HuH-7 (cell line): ENCODE measurements at regions not wholly inside any gene's neighbourhood (a gene's known extent, or its start where the extent isn't known, plus 50 kb on each side); places are given as distances from the start of the nearest gene placed in this dataset.

Experiments used
- DNase-seq: peaks from one replicate; pipeline ENCODE4 v3.0.0; 2011; ENCODE audit warnings: low spot score

- DNase-seq = no peak
Measured at GRCh38 chr11:130776061-130776419, 140.2 kb downstream of the SNX19 start.

DNA sequence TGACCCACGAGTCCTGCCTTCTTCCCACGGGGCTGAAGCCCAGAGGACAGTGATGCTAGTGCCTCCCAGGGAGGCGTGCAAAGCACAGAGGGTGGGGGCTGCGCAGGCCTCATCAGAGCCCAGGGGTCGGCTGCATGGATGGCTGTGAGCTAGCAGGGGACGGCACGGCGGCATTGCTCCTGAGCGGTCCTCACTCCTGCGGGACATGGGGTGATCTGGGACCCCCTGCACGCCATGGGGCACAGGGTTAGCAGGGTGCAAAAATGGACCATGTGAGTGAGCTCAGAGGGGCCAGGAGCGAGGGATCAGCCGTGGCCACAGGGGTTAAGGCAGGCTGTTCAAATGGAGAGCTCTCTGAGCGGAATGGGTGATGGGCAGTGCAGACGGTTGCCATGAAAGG, 138.3 kb downstream of the SNX19 start:
- DNase-seq = no peak

DNA sequence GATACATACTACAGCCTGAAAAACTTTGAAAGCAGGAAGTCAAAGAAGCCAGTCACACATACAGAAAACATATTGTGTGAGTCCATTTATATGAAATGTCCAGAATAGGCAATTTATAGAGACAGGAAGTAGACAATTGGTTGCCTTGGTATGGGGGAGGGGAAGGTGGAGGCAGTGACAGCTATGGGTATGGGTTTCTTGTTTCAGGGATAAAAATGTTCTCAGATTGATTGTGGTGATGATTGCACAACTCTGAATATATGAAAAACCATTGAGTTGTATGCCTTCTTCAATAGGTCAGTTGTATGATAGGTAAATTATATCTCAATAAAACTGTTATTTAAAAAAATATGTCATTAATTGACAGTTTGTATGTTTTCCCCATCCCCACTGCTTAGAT, 137.6 kb downstream of the SNX19 start:
- no peak for DNase-seq

GRCh38 chr11:130779267-130779666, 137.0 kb downstream of the SNX19 start:
- no peak for DNase-seq

DNA sequence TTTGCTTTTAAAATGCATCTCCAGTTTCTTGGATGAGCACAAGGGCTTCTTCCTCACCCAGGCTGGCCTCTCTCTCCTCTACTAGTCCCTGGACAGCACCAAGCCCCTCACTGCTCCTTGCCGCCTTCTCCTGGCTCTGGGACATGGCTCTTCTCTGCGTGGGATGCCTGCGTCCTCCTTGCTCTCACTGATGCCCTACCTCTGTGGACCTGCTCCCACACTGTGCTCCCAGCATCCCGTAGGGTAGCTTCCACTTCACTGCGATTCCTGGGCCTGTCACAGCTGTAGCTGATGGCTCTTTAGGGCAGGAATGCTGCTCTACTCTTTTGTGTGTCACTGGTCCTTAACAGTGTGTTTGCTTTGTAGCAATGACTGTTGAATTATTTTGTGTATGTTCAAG, 136.3 kb downstream of the SNX19 start:
- no peak for DNase-seq

GRCh38 chr11:130780437-130780836, 135.8 kb downstream of the SNX19 start:
- DNase-seq = no peak

DNA sequence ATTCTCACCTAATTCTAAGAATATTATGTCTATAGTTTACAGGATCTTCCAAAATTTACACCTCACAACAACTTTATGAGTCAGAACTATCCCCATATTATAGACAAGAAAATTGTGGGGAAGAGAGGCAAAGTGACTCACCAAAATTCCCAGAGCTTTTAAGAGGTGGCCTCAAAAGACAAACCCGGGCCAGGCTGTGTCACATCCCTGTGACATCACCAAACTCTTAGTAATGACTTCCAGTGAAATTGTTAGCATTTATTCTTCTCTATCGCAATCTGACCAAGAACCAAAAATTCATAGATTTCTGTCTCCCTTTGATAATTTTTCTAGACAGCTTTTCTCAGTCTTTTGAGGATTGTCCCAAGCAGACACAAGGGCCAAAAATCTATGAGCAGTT, 134.3 kb downstream of the SNX19 start:
- DNase-seq = no peak

GRCh38 chr11:130782361-130783222, 133.7 kb downstream of the SNX19 start:
- no peak for DNase-seq

DNA sequence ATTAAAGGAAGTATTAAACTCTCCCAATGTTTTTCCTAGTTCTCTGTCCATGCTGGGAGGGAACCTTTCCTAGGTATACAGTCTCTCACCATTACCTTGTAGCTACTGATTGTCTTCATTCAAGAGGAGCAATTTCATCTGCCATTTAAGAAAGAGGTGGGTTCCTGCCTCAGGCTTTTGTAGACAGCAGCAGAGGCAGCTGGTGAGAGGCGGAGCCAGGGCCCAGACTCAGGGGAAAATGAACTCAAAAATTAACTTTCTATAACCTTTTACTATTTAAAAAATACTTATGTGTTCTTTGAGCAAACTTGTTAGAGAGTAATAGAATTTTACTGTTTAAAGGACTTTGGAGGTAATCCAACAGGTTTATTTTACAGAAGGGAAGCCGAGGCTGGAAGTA, 133.0 kb downstream of the SNX19 start:
- no peak for DNase-seq

DNA sequence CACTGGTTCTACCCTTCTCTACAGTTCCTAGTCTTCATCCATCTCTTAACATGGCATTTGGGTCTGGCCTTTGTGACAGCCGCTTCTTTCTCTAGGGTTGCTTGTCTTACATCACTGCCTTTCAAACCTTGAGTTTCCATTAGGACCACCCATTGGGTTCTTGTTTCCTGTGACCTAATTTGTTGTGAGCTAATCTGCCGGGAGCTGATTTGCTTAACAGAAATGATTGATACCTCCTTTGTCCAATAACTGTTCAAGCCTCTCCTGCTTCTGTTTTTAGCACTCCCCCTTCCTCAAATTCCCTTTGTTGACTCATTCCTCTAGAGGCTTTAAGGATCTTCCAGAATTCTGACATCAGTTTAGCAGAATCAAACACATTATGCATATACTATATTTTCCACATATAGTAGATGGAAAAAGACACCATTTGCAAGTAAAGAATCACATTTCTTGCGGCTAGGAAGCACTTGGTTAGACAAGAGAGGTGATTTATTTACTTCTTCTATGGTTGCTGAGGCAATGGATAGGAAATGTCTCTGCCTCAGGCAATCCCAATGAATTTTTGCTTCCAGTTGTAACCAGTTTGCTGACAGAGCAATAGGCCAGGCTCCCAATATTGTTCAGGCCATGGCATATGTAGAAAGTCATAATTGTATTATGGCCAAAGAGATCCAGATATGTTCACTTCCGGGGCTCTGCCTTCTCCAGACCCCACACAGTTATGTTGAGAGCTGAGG, 130.7 kb downstream of the SNX19 start:
- no peak for DNase-seq

DNA sequence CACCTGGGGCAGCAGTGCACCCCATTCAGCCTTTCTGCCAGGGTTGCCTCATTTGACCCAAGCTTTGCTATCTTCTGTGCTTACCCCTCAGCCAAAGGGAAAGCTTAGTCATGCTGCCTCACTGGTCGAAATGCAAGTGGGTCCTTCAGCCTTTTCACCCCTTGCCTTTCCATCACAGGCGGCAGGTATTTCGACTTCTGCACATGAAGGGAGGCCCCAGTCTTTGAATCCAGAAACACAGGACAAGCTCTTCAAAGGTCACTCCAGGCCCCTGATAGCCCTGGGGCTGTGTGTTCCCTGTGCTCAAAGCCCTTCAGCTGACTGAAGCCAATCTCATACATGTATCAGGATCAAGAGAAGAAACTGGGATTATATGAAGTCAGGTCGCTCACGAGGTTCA, 129.7 kb downstream of the SNX19 start:
- no peak for DNase-seq

DNA sequence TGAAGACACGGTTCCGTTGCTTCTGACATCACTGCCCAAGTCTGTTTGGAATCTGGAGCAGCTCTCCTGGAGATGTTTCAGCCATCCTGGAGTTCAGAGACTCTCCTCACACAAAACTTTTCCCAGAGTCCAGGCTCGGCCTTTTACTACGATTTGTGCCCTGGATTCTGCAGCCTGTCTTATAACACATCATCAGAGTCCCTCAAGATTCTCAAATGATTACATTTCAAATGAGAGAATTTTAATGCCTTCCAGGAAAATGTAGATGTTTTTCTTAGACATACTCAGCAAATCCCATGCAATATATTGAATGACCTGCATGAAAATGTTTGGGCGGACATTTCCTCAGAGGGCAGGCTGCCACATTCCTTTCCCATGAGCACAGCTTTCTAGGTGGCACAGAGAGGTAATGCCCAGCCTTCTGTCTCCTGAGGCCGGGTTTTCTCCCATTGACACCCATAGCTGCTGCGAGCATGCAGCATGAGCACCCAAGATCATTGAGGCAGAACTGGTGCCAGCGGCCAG, 129.1 kb downstream of the SNX19 start:
- DNase-seq = no peak

DNA sequence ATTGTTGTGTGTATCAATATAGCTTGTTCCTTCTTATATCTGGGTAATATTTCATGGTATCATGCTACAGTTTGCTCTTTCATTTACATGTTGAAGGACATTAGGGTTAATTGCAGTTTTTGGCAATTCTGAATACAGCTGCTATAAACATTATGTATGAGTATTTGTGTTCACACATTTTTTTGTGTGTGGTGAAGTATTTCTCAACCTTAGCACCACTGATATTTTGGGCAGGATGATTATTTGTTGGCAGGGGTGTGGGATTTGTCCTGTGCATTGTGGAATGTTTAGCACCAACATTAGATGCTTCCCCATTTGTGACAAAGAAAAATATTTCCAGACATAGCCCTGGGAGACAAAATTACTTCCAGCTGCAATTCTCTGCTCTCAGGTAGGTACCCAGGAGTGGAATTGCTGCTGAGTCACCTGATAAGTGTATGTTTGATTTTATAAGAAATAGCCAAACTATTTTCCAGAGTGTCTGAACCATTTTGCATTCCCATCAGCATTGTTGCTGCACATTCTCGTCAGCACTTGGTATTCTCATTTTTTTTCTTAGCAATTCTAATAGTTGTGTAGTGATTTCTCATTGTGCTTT, 128.2 kb downstream of the SNX19 start:
- DNase-seq = no peak

DNA sequence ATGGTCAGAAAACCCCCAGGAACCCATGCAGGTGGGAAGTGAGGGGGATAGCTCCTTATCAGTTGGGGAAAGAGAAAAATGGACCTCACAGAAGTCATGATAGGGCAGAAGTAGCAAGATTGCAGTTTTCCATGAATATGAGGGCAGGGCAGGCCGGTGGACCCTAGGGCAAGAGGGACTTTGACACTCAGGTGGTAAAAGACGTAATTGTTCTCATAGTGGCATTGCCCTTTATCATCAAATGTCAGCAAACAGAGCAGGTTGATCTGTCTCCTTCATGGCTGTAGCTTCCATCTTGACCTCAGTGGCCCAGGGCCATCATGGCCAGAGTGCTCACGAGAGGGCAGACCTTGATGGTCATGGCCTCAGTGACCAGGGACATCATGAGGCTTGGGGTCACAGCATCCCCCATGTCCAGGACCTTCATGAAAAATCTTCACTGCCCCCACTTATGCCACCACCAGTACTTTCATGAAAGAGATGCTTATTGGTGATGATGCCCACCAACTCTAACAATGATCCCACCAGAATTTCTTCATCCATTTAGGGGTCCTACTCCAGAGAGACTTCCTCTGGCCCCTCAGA, 127.1 kb downstream of the SNX19 start:
- DNase-seq = no peak

DNA sequence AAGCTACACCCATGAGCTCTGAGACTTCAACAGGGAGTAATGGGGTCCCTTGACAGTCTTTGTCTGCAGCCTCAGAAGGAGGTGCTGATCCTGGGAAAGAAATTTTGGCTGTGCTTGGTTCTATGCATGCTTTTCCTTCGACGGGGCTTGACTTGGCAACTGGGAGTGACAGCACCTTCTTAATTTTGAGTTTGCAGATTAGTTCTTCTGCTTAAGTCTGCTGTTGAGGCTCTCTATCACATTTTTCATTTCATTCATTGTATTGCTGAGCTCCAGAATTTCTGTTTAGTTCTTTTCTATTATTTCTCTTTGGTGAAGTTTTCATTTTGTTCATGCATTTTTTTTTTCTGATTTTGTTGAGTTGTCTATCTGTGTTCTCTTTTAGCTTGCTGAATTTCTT, 125.6 kb downstream of the SNX19 start:
- DNase-seq = no peak

DNA sequence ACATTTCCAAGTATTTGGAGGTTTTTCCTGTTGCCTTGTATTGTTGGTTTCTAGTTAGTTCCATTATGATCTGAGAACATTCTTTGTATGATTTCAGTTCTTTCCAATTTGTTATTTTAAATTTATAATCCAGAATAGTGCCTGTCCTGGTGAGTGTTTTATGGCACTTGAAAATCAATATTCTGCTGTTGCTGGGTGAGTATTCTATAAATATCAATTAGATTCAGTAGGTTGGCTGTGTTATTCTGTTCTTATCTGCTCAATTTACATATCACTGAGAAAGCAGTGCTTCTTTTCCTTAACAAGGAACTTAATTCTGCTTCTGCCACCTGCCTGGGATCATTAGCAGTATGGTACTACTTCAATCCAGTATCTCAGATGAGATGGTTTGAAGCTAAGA, 123.5 kb downstream of the SNX19 start:
- no peak for DNase-seq

DNA sequence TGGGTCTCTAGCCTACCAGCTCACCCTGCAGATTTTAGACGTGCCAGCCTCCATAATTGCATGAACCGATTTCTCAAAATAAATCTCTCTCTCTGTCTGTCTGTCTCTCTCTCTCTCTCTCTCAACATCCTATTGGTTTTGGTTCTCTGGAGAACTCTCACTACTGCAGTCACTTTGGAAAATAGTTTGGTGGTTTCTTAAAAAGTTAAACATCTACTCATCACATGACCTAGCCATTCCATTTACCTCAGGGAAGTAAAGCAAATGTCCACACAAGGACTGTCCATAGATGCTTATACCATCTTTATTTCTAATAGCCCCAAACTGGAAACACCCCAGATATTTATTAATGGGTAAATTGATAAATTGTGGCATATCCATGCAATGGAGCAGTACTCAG, 119.5 kb downstream of the SNX19 start:
- no peak for DNase-seq

DNA sequence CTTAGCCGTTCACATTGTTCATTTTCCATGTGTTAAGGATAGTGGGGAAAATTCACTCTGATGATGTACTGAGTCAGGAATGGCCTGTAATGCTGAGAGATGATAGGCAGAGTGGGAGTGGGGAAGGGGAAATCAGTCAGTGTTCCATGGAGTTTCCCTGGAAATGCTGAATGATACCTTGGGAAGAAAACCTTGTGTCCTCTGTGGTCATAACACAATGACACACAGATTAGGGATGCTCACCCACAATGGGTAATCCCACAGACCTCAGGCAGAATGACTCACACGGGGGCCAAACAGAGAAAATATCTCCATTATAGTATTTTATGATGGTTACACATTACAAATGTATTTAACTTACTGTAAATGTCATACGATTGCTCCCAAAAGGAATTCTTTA, 118.0 kb downstream of the SNX19 start:
- DNase-seq = no peak

GRCh38 chr11:130798801-130799200, 117.5 kb downstream of the SNX19 start:
- no peak for DNase-seq

- no peak for DNase-seq
Measured at GRCh38 chr11:130801333-130802122, 114.8 kb downstream of the SNX19 start.

- DNase-seq = no peak
Measured at GRCh38 chr11:130802567-130802966, 113.7 kb downstream of the SNX19 start.
